GM19043 (cell line): ENCODE measurements at regions not wholly inside any gene's neighbourhood (a gene's known extent, or its start where the extent isn't known, plus 50 kb on each side); places are given as distances from the start of the nearest gene placed in this dataset.
A peak's percentile ranks its signal among the peaks of the same experiment; 100 is the strongest.

Experiments used
- ATAC-seq: cut with Tn5 transposase; IDR thresholded peaks from one replicate; pipeline ENCODE4 v1.9.1; 2021; ENCODE audit warnings: low read depth; ENCODE audit not compliant: unreplicated experiment

DNA sequence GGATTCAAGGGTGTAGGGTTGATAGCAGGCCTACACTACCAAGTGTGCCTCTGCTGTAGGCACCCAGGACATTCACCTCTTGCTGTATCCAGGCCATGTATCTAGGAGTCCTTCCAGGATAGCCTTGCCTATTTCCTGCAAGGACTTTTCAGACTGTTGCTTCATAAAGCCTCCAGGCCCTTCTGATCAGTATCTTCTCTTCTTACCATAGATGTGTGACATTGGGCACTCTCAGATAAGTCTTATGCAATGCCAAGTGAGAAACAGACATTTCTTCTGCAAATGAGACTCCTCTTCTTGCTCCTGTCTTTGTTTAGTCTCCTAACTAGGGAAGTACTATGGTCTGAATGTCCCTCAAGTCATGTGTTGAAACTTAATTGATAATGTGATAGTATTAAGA lies 386.8 kb downstream of the ANKRD50 start:
- no peak for ATAC-seq

GRCh38 chr4:124329134-124329533 lies 383.4 kb downstream of the ANKRD50 start:
- ATAC-seq = no peak

GRCh38 chr4:124330045-124330444 lies 382.5 kb downstream of the ANKRD50 start:
- no peak for ATAC-seq

DNA sequence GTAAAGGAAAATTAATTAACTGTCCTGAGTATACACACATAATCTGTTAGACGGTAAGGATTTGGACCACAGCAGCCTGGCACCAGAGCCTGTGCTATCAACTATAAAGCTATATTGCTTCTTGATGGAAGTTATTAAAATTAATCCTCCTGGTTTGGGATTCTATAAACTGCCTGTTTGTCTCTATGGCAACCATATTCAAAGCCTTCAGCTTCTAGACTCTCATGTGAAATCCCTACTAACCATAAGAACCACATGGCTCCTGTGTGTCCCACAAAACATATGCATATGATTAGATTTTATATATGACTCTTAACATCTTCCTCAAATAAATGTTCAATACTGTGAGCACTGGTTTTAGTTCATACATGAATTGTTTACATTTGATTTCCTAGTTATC lies 380.8 kb downstream of the ANKRD50 start:
- no peak for ATAC-seq

- no peak for ATAC-seq
These were observed 379.1 kb downstream of the ANKRD50 start for GRCh38 chr4:124333466-124333865.

DNA sequence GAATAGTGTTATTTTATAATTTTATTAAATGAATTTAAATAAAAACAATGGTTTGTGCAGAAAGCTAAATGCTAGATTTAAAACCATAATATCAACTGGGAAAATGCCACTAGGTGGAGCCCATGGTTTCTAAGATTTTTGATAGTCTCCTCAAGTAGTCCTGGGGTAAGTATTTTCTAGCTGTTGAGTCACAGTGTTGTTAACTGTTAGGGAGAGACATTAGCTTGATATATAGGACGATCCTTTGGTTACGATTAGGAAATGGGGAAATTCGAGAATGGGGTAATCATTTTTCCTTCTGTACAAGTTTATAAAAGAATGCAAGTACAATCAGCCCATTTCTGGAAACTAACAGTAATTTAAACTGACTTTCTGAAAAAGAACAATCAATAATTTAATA lies 378.4 kb downstream of the ANKRD50 start:
- peak; percentile 50 for ATAC-seq

DNA sequence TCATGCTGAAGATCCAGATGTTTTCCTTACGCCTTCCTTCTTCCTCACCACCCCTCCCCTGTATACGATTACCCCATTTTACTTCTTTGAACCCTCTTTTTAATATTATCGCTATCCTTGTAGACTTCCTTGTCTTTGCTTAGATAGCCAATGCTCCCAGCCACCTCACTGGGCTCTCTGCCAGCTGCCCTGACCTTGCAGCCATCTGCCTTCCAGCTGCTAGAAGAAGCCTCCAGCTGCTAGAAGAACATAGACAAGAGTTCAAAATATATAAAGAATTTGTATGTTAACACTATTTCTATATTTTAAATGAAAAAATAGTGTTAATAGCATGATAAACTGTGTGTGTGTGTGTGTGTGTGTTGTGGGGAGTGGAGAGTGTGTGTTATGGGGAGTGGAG lies 374.7 kb downstream of the ANKRD50 start:
- no peak for ATAC-seq

- no peak for ATAC-seq
These were observed 368.8 kb downstream of the ANKRD50 start for GRCh38 chr4:124343661-124344171.

GRCh38 chr4:124372916-124373315 lies 339.6 kb downstream of the ANKRD50 start:
- ATAC-seq = no peak

DNA sequence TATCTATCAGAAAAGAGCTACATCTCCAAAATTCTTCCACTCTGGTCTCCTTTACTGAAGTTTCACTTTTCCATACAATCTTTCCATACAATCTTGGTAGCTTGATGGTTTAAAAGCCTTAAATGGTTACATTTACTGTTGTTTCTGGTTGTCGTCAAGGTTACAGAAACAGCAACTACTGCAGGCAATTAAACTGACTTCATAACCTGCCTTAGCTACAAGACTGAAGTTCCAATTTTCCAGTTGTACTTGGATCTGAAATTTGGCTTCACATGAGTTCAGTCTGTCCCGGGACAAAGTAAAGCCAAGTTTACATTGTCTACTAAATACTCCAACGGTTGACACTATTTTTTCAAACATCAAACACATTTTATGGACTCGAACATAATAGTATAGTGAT lies 326.4 kb downstream of the ANKRD50 start:
- ATAC-seq = no peak

- ATAC-seq = peak; percentile 60
These were observed 325.9 kb downstream of the ANKRD50 start for GRCh38 chr4:124386648-124387047.

DNA sequence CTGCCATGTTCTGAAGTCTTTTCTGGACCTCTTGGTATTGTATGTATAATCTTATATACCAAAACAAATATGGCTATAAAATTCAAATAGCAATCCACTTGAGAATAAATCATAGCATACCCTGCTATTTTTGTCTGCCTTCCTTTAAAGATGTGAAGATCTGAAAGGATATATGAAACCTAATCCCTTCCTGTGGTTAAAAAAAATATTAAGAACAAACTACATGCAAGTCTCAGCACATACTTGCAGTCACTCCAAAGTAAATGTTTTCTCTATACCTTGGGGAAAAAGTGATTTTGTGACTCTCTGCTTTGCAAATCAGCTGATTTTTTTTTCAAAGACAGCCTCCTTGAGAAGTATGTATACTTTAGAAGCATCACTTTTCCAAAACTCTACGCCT lies 322.9 kb downstream of the ANKRD50 start:
- ATAC-seq = no peak

GRCh38 chr4:124390861-124391260 lies 321.7 kb downstream of the ANKRD50 start:
- ATAC-seq = no peak

DNA sequence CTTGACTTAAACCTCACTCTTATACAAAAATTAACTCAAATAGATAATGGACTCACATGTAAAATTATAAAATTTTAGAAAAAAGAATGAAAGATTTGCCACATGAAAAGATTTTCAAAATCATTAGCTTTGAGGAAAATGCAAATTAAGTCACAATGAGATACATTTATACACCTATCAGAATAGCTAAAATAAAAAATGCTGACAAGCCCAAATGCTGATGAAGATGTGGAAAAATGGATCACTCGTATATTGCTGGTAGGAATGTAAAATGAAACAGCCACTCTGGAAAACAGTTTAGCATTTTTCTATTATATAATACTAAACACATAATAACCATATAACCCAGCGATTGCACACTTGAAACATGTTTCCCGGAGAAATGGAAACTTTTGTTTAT lies 316.2 kb downstream of the ANKRD50 start:
- no peak for ATAC-seq

DNA sequence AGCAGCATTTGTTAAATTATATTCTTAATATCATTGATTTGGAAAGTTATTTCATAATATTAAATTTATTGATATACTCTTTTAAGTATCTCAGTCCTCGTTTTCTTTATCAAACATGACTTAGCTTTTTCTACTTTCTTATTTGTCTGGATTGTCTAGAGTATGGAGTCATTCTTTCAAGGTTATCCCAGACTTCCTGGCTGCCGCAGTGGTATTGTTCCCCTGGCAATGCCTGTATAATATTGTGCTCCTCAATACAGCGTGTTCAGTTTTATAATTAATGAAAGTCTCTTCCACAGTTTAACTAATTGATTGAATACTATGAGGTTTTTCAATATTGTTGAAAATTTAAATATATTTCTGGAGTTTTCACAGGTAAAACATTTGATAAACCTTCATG lies 310.9 kb downstream of the ANKRD50 start:
- ATAC-seq = no peak

GRCh38 chr4:124409044-124409443 lies 303.5 kb downstream of the ANKRD50 start:
- ATAC-seq = no peak

GRCh38 chr4:124414276-124415040 lies 298.1 kb downstream of the ANKRD50 start:
- no peak for ATAC-seq

DNA sequence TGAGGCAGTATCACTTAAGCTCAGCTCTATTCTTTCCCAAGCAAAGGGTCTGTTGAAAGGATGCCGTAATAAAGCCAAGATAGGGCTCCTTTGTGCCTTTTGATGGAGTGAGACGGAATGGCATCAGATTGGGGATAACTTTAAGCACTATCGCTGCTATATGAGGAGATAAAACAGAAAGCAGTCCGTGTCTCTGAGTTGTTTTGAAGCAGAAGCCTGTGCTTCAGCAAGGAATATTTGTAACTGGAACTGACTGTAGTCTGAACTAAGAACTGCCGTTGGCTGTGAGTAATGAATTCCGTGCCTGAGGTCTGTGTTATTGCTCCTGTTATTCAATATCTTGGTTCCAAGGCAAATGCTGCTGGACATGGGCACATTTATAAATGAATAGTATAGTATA lies 297.4 kb downstream of the ANKRD50 start:
- no peak for ATAC-seq

DNA sequence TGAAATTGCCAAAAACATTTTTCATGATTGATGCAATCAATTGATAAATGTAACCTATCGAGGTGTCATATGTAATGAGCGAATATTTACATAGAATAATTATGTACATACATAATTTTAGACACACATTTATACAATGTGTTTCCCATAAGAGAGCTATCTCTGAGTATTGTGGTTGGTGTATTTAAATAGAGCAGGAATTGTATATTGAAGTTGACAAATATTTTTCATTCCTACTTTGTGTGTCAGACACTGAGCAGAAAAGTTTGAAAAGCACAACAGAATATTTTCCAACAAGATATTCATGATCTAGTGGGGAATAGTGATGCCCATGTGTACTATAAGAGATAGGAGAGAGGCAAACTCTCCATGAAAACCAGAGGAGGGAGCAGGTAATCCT lies 295.2 kb downstream of the ANKRD50 start:
- ATAC-seq = no peak

DNA sequence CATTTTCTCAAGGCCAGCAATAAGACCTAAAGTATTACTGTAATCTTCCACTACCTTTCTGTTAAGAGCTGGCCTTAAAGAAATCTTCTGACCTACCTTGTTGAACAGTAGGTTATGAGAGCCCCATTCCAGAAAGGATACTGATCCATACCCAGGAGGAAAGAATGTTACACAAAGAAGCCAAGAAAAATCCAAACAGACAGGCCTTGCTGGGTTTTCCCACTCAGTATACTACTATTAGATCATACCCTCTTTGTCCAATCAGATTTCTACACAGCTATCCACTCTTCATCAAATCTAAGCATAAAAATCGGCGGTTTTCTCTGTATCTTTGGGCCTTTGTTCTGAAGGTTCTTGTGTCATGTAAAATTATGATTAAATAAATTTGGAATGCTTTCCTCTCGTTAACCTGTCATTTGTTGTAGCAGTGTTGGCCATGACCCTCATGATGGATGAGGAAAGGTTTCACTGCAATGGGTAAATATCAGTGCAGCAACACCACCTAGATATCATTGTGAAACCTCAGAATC lies 292.3 kb downstream of the ANKRD50 start:
- no peak for ATAC-seq

DNA sequence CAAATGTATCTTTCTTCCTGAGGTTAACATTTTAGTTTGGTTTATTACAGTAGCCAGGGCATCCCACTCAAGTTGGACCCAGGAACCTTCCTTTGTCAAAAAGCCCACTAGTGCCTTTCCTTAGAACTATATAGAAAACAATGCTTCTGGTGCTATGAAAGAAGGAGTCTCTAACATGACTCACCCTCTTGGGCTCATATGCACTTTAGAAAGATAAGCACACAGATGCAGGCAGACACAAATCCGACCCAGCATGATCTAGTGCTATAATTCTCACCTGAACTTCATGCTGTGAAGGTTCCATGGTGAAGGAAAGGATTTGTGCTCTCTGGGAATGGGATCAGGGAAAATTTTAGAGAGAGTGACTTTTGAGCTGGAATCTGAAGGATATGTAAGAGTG lies 289.4 kb downstream of the ANKRD50 start:
- ATAC-seq = no peak

- ATAC-seq = no peak
These were observed 286.3 kb downstream of the ANKRD50 start for GRCh38 chr4:124426279-124426678.
